ENCODE measurements at regions not wholly inside any gene's neighbourhood (a gene's known extent, or its start where the extent isn't known, plus 50 kb on each side); places are given as distances from the start of the nearest gene placed in this dataset.

GRCh38 chr3:61442696-61443095 is 118.7 kb upstream of the PTPRG start:
- TF ChIP-seq CTCF (optimal IDR thresholded peaks at IDR 0.05 in 1 of 3, IDR thresholded peaks at IDR 0.05 in 1 of 3, conservative IDR thresholded peaks at IDR 0.05 in 1 of 3; ENCODE audit: extremely low read depth in 1 of 3, insufficient read depth in 2 of 3, low read length in 3 of 3): no peak
- no peak for TF ChIP-seq EZH2 (IDR thresholded peaks at IDR 0.05; ENCODE audit: low read length)
